ENCODE measurements at regions not wholly inside any gene's neighbourhood (a gene's known extent, or its start where the extent isn't known, plus 50 kb on each side); places are given as distances from the start of the nearest gene placed in this dataset.

DNA sequence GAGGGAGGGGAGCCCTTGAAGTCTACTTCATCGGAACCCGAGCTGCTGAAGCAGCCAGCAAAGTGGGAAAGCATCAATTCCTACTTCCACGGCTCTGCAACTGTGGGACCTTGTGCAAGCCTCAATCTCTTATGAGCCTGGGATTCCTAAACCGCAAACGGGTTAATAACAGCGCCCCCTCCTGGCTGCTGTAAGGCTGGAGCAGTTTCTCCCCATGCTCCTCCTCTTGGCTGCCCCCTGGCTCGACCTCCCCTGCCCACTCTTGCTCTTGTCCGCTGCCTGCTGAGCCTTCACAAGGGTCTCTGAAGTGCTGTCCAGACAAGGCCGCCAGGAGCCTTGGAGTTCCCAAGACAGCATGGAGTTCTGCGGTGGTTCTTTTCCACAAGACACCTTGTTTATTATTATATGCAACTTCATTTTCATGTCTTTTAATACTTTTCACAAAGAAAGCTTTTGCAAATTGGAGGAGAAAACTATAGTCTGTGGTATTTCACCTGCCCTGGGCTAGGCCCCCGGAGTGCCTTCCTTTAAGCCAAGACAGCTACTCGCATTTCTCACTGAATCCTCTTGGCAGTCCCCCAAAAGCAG lies 157.2 kb downstream of the DDX1 start:
- Mint-ChIP-seq H3K27ac (ENCODE audit: unreplicated experiment) (peak overlapping the region; percentile 33), H3K9me3 (ENCODE audit: low read depth) (no peaks in the 10 kb centered on the region), H3K36me3 (ENCODE audit: low read depth) (no peaks in the 10 kb centered on the region), H3K4me1 (ENCODE audit: low read depth) (peaks cover 48% of the 10 kb centered on the region), H3K27me3 (ENCODE audit: low read depth) (peaks cover 3% of the 10 kb centered on the region), H3K4me3 (ENCODE audit: unreplicated experiment) (no peak overlapping the region)
- no peak for DNase-seq (ENCODE audit: low spot score)
- TF ChIP-seq, protein P1, sequence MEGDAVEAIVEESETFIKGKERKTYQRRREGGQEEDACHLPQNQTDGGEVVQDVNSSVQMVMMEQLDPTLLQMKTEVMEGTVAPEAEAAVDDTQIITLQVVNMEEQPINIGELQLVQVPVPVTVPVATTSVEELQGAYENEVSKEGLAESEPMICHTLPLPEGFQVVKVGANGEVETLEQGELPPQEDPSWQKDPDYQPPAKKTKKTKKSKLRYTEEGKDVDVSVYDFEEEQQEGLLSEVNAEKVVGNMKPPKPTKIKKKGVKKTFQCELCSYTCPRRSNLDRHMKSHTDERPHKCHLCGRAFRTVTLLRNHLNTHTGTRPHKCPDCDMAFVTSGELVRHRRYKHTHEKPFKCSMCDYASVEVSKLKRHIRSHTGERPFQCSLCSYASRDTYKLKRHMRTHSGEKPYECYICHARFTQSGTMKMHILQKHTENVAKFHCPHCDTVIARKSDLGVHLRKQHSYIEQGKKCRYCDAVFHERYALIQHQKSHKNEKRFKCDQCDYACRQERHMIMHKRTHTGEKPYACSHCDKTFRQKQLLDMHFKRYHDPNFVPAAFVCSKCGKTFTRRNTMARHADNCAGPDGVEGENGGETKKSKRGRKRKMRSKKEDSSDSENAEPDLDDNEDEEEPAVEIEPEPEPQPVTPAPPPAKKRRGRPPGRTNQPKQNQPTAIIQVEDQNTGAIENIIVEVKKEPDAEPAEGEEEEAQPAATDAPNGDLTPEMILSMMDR (IDR thresholded peaks at IDR 0.05) = peak; percentile 74

DNA sequence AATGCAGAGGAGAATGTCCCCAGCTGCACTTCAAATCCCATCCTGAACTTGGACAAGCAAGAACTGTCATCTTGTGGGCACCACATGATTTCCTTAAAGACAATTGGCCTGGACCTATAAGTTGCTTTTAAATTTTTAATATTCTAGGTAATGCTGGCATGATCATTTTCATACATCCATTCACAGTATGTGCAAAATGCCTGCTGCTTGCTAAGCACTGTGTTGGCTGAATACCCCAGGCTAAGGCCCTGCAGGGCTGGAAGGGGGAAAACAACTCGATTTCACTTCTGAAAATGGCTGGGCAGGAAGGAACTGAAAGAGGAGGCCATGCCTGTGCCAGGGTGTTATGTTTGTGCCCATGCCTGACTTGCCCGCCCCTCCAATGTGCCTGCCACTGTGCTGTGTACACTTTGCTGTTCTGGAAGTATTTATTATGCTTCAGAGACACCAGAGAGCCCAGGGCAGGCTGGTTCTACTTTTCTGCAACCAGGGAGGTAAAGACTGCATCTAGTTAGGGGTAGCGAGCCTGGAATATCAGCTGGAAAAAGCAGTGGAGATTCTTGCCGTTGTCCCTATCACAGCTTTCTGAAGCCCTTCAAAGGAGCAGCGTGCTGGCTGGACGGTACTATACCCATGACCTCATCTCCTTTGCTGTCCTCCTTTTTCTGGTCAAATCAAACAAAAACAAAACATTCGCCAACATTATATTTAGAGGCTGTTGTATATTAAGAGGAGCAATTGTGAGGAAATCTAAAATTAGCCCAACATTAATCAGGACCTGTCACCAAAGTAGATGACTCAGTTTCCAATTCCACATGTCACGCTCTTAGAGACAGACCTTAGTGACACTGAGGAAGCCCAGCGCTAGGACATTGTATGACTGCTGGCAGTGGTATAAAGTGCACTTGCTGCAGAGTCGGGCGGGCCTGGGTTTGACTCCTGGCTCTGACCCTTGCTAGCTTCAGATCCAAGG lies 158.1 kb downstream of the DDX1 start:
- Mint-ChIP-seq H3K4me3 (ENCODE audit: unreplicated experiment) (no peak overlapping the region), H3K9me3 (ENCODE audit: low read depth) (no peaks in the 10 kb centered on the region), H3K36me3 (ENCODE audit: low read depth) (no peaks in the 10 kb centered on the region), H3K4me1 (ENCODE audit: low read depth) (peaks cover 48% of the 10 kb centered on the region), H3K27ac (ENCODE audit: unreplicated experiment) (peak overlapping the region; percentile 56), H3K27me3 (ENCODE audit: low read depth) (peaks cover 3% of the 10 kb centered on the region)
- no peak for DNase-seq (ENCODE audit: low spot score)
- TF ChIP-seq, protein P1 (IDR thresholded peaks at IDR 0.05) = no peak

DNA sequence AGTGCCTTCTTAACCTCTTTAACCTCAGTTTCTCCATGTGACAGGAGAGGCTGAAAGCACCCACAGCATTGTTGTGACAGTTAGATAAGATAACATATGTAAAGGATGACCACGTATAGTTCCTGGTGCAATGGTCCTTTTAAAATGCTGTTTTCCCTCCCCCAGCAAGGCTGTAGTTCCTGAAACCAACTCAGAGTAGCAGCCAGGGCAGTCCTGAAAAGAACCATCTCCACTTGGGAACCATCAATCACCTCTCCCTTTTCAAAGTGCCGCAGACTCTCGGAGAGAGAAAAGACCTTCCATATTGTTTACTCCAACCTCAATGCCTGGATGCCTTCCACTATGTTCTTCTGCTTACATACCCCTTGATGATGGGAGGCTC lies 158.8 kb downstream of the DDX1 start:
- peaks cover 48% of the 10 kb centered on the region for H3K4me1 Mint-ChIP-seq (ENCODE audit: low read depth)
- H3K9me3 Mint-ChIP-seq (ENCODE audit: low read depth) = peaks cover 3% of the 10 kb centered on the region
- no peak overlapping the region for H3K4me3 Mint-ChIP-seq (ENCODE audit: unreplicated experiment)
- TF ChIP-seq, protein P1 (IDR thresholded peaks at IDR 0.05) = no peak
- DNase-seq (ENCODE audit: low spot score) = no peak
- peaks cover 2% of the 10 kb centered on the region for H3K36me3 Mint-ChIP-seq (ENCODE audit: low read depth)
- peak overlapping the region; percentile 56 for H3K27ac Mint-ChIP-seq (ENCODE audit: unreplicated experiment)
- peaks cover 6% of the 10 kb centered on the region for H3K27me3 Mint-ChIP-seq (ENCODE audit: low read depth)

DNA sequence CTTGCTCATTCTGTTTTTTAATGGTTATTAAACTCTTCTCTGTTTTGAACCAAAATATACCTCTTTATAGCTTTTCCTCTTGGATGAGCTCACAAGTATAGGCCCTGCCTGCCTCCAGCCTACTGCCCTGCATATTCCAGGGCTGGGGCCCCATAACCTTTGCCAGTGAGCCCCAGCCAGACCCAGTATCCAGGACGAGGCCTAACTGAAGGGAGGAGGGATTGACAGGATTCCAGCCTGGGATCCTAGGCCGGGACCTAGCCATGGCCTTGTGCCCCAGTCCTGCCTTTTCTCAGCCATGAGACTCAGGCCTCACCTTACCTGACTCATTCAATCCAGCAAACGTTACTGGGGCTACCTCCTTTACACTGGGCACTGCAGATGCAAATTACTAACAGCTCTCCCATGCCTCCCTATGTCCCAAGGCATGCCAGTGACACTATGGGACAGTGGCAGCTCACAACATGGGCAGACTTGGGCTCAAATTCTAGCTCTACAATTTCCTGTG lies 159.2 kb downstream of the DDX1 start:
- H3K4me3 Mint-ChIP-seq (ENCODE audit: unreplicated experiment) = no peak overlapping the region
- peaks cover 43% of the 10 kb centered on the region for H3K4me1 Mint-ChIP-seq (ENCODE audit: low read depth)
- peaks cover 2% of the 10 kb centered on the region for H3K36me3 Mint-ChIP-seq (ENCODE audit: low read depth)
- peaks cover 6% of the 10 kb centered on the region for H3K27me3 Mint-ChIP-seq (ENCODE audit: low read depth)
- H3K9me3 Mint-ChIP-seq (ENCODE audit: low read depth) = peaks cover 3% of the 10 kb centered on the region
- DNase-seq (ENCODE audit: low spot score) = no peak
- TF ChIP-seq, protein P1 (IDR thresholded peaks at IDR 0.05) = no peak
- no peak overlapping the region for H3K27ac Mint-ChIP-seq (ENCODE audit: unreplicated experiment)

DNA sequence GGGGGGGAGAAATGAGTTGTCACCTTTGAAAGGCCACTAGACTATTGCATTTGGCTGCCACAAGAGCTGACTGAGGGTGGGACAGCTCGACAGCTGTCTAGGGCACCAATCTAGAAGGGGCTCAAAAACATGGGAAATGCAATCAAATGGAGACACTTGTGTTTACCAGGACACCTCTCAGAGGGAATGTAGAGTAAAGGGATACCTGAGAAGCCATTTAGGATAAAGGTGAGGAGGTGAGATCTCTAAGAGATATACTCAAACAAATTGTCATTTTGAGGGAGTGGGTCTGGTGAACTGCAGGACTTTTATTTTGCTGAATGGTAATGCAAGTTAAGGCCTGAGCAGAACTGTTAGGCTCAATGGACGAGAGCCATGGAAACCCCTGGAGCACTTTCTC lies 159.8 kb downstream of the DDX1 start:
- H3K36me3 Mint-ChIP-seq (ENCODE audit: low read depth) = peaks cover 2% of the 10 kb centered on the region
- TF ChIP-seq, protein P1 (IDR thresholded peaks at IDR 0.05) = no peak

More for the DNA sequence above, 159.8 kb downstream of the DDX1 start:
- DNase-seq (ENCODE audit: low spot score) = no peak
- no peak overlapping the region for H3K27ac Mint-ChIP-seq (ENCODE audit: unreplicated experiment)
- H3K4me1 Mint-ChIP-seq (ENCODE audit: low read depth) = peaks cover 38% of the 10 kb centered on the region
- peaks cover 6% of the 10 kb centered on the region for H3K27me3 Mint-ChIP-seq (ENCODE audit: low read depth)
- H3K9me3 Mint-ChIP-seq (ENCODE audit: low read depth) = peaks cover 3% of the 10 kb centered on the region
- H3K4me3 Mint-ChIP-seq (ENCODE audit: unreplicated experiment) = no peak overlapping the region

Data from chondrocyte (in vitro differentiated cells).